Natural killer cell treated with Interleukin-12 subunit alpha and Interleukin-12 subunit beta and Interleukin-15 and Interleukin-18, amount 100 ng/mL, for 72 hours (primary cell): ENCODE measurements at regions not wholly inside any gene's neighbourhood (a gene's known extent, or its start where the extent isn't known, plus 50 kb on each side); places are given as distances from the start of the nearest gene placed in this dataset.

Experiments
- ATAC-seq, 2 donors: fragments of 150-1000 bp; cut with Tn5 transposase in 1 of 2; sonication (Bioruptor Pico), chemical (Tn5 transposase) in 1 of 2; 2 replicates each; pipeline ENCODE4 v1.10.0; 2021
- DNase-seq: peaks from one replicate; pipeline ENCODE4 v3.0.0; 2022; ENCODE audit warnings: low spot score
- H3K27ac Mint-ChIP-seq, 2 donors: 1 replicate in 1 of 2; 2 replicates in 1 of 2; pipeline ENCODE4 v1.8.0; 2022; ENCODE audit warnings: mixed read lengths in 2 of 2, mild to moderate bottlenecking in 1 of 2, moderate library complexity in 1 of 2
- H3K27me3 Mint-ChIP-seq, 2 donors: 1 replicate in 1 of 2; 2 replicates in 1 of 2; pipeline ENCODE4 v1.8.0; 2022; ENCODE audit warnings: mixed read lengths in 2 of 2
- H3K36me3 Mint-ChIP-seq: one replicate; pipeline ENCODE4 v1.8.0; 2022; ENCODE audit warnings: mixed read lengths
- H3K4me1 Mint-ChIP-seq, 2 donors: 1 replicate in 1 of 2; 2 replicates in 1 of 2; pipeline ENCODE4 v1.8.0; 2022; ENCODE audit warnings: low read depth in 2 of 2, mixed read lengths in 2 of 2, mild to moderate bottlenecking in 1 of 2
- H3K4me3 Mint-ChIP-seq: one replicate; pipeline ENCODE4 v1.8.0; 2022; ENCODE audit warnings: mixed read lengths
- H3K9me3 Mint-ChIP-seq: 2 replicates; pipeline ENCODE4 v1.8.0; 2022; ENCODE audit warnings: mixed read lengths

- Mint-ChIP-seq H3K27me3 (peaks cover 0 to 3% of the 10 kb centered on the region in 2 donors), H3K9me3 (no peaks in the 10 kb centered on the region), H3K36me3 (no peaks in the 10 kb centered on the region), H3K4me3 (no peak overlapping the region), H3K4me1 (no peaks in the 10 kb centered on the region), H3K27ac (no peak overlapping the region)
- no peak for ATAC-seq
- DNase-seq, result no peak
Measured at GRCh38 chr10:10552948-10553347, 464.7 kb upstream of the CELF2 start.

DNA sequence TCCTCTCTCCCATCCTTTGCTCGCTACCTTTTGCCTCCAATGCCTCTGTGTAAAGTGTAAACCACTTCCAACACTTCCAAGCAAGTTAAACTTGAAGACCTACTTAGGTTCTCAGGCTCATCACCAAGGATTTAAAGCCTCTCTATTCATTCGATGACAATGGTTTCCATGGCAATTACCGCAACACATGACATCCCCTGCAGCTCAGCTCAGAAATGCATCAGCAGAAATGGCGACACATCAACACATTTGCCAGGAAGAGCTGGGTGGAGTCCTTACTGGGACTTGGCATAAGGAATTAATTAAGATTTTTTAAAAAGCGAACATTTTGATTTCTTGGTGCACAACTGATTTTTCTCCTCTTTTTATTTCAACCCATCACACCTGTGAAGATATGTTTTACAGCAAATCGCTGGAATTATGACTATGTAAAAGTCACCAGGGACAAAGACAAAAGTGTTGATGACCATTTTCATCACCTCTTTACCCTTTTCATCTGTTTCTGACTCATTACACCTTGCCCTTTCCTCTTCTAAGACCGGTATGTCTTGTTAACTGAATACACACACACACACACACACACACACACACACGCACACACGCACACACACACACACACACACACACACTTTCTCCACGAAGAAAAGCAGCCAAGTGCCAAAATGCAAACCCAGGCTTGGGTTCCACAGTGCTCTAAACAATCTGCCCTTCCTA lies 453.4 kb upstream of the CELF2 start:
- Mint-ChIP-seq H3K27ac (no peak overlapping the region), H3K36me3 (no peaks in the 10 kb centered on the region), H3K9me3 (peaks cover 8% of the 10 kb centered on the region), H3K4me3 (no peak overlapping the region), H3K27me3 (peaks cover 20 to 22% of the 10 kb centered on the region in 2 donors), H3K4me1 (no peaks in the 10 kb centered on the region)
- no peak for DNase-seq
- no peak for ATAC-seq

GRCh38 chr10:10576937-10577336 lies 440.7 kb upstream of the CELF2 start:
- Mint-ChIP-seq H3K27me3 (peaks cover 0 to 5% of the 10 kb centered on the region in 2 donors), H3K36me3 (no peaks in the 10 kb centered on the region), H3K4me3 (no peak overlapping the region), H3K9me3 (peaks cover 2% of the 10 kb centered on the region), H3K27ac (no peak overlapping the region), H3K4me1 (no peaks in the 10 kb centered on the region)
- ATAC-seq, result no peak
- DNase-seq, result no peak

- DNase-seq (no peak), ATAC-seq (no peak)
- no peaks in the 10 kb centered on the region for H3K9me3 Mint-ChIP-seq
- H3K4me3 Mint-ChIP-seq, result no peak overlapping the region
- H3K27me3 Mint-ChIP-seq, result peaks cover 0 to 3% of the 10 kb centered on the region in 2 donors
- no peak overlapping the region for H3K27ac Mint-ChIP-seq
- H3K36me3 Mint-ChIP-seq, result no peaks in the 10 kb centered on the region
- no peaks in the 10 kb centered on the region for H3K4me1 Mint-ChIP-seq
Measured at GRCh38 chr10:10579709-10580108, 438.0 kb upstream of the CELF2 start.

DNA sequence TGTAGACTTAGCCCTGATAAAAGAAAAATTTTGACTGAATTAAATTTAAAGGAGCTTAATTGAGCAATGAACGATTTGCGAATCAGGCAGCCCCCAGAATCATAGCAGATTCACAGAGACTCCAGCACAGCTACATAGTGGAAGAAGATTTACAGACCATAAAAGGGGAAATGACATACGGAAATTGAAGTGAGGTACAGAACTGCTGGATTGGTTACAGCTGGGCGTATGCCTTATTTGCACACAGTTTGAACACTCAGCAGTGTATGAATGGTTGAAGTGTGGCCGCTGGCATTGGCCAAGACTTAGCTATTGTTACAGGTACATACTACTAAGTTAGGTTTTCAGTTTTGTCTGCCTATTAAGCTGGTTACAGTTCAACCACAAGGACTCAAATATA lies 433.5 kb upstream of the CELF2 start:
- Mint-ChIP-seq H3K36me3 (no peaks in the 10 kb centered on the region), H3K27me3 (peaks cover 8 to 11% of the 10 kb centered on the region in 2 donors), H3K27ac (no peak overlapping the region), H3K9me3 (no peaks in the 10 kb centered on the region), H3K4me1 (no peaks in the 10 kb centered on the region), H3K4me3 (no peak overlapping the region)
- ATAC-seq (no peak), DNase-seq (no peak)

GRCh38 chr10:10587744-10588393 lies 429.8 kb upstream of the CELF2 start:
- no peak overlapping the region for H3K27ac Mint-ChIP-seq
- H3K36me3 Mint-ChIP-seq, result no peaks in the 10 kb centered on the region
- no peak for DNase-seq
- H3K4me3 Mint-ChIP-seq, result no peak overlapping the region
- H3K27me3 Mint-ChIP-seq, result peaks cover 16 to 18% of the 10 kb centered on the region in 2 donors
- no peak for ATAC-seq
- H3K4me1 Mint-ChIP-seq, result no peaks in the 10 kb centered on the region
- H3K9me3 Mint-ChIP-seq, result no peaks in the 10 kb centered on the region

DNA sequence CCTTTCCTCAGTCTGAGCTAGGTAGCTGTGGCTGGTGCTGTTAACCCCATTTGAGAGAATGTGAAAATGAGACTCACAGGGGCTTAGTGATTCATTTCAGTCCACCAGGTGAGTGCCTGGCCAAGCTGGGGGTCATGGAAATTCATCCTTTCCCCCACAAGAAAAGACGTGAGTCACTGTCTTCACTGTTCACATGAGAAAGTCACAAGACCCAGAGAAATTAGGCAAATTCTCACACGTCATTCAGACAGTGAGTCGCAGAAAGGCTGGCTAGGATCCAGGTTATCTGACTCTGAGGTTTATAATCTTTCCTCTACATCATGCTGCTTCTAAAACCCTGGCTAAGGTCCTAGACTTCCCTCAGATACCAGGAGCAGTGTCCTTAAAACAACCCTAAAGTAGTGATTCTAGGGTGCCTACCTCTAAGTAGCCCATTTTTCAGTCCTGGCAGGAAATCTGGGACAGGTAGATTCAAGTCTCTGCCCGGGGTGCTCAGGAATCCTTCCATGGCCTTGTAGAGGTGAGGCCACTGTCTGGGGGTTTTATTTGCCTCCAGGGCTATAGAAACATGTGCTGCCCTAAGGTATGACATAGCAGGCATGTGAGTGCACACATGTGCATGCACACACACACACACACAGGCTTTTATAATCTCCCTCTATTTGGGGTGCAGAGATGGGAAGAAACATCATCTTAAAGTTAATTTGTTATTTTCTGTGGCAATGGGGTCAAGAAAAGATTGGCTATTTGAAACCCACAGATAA lies 427.9 kb upstream of the CELF2 start:
- DNase-seq, result no peak
- Mint-ChIP-seq H3K4me1 (no peaks in the 10 kb centered on the region), H3K27me3 (peaks cover 14 to 32% of the 10 kb centered on the region in 2 donors), H3K4me3 (no peak overlapping the region), H3K9me3 (no peaks in the 10 kb centered on the region), H3K27ac (no peak overlapping the region), H3K36me3 (no peaks in the 10 kb centered on the region)
- no peak for ATAC-seq

- H3K4me3 Mint-ChIP-seq, result no peak overlapping the region
- H3K9me3 Mint-ChIP-seq, result no peaks in the 10 kb centered on the region
- H3K27ac Mint-ChIP-seq, result no peak overlapping the region
- ATAC-seq (no peak), DNase-seq (no peak)
- no peaks in the 10 kb centered on the region for H3K36me3 Mint-ChIP-seq
- peaks cover 15 to 29% of the 10 kb centered on the region in 2 donors for H3K27me3 Mint-ChIP-seq
- no peaks in the 10 kb centered on the region for H3K4me1 Mint-ChIP-seq
Measured at GRCh38 chr10:10591715-10592341, 425.8 kb upstream of the CELF2 start.

GRCh38 chr10:10596256-10596655 lies 421.4 kb upstream of the CELF2 start:
- no peaks in the 10 kb centered on the region for H3K9me3 Mint-ChIP-seq
- no peaks in the 10 kb centered on the region for H3K4me1 Mint-ChIP-seq
- no peaks in the 10 kb centered on the region for H3K36me3 Mint-ChIP-seq
- ATAC-seq, result no peak
- no peak overlapping the region for H3K27ac Mint-ChIP-seq
- H3K27me3 Mint-ChIP-seq, result peaks cover 10 to 25% of the 10 kb centered on the region in 2 donors
- DNase-seq, result no peak
- H3K4me3 Mint-ChIP-seq, result no peak overlapping the region

- H3K4me3 Mint-ChIP-seq, result no peak overlapping the region
- DNase-seq (no peak), ATAC-seq (no peak)
- no peaks in the 10 kb centered on the region for H3K9me3 Mint-ChIP-seq
- peaks cover 9 to 16% of the 10 kb centered on the region in 2 donors for H3K27me3 Mint-ChIP-seq
- no peak overlapping the region for H3K27ac Mint-ChIP-seq
- H3K36me3 Mint-ChIP-seq, result no peaks in the 10 kb centered on the region
- no peaks in the 10 kb centered on the region for H3K4me1 Mint-ChIP-seq
Measured at GRCh38 chr10:10598297-10598696, 419.4 kb upstream of the CELF2 start.

GRCh38 chr10:10600004-10600403 lies 417.7 kb upstream of the CELF2 start:
- ATAC-seq, result no peak
- Mint-ChIP-seq H3K9me3 (no peaks in the 10 kb centered on the region), H3K27me3 (peaks cover 5 to 9% of the 10 kb centered on the region in 2 donors), H3K36me3 (no peaks in the 10 kb centered on the region), H3K4me3 (no peak overlapping the region), H3K27ac (no peak overlapping the region), H3K4me1 (no peaks in the 10 kb centered on the region)
- DNase-seq, result no peak

- no peak overlapping the region for H3K27ac Mint-ChIP-seq
- H3K9me3 Mint-ChIP-seq, result no peaks in the 10 kb centered on the region
- ATAC-seq (no peak), DNase-seq (no peak)
- no peaks in the 10 kb centered on the region for H3K36me3 Mint-ChIP-seq
- H3K27me3 Mint-ChIP-seq, result peaks cover 4 to 11% of the 10 kb centered on the region in 2 donors
- no peaks in the 10 kb centered on the region for H3K4me1 Mint-ChIP-seq
- H3K4me3 Mint-ChIP-seq, result no peak overlapping the region
Measured at GRCh38 chr10:10605551-10606081, 412.1 kb upstream of the CELF2 start.

DNA sequence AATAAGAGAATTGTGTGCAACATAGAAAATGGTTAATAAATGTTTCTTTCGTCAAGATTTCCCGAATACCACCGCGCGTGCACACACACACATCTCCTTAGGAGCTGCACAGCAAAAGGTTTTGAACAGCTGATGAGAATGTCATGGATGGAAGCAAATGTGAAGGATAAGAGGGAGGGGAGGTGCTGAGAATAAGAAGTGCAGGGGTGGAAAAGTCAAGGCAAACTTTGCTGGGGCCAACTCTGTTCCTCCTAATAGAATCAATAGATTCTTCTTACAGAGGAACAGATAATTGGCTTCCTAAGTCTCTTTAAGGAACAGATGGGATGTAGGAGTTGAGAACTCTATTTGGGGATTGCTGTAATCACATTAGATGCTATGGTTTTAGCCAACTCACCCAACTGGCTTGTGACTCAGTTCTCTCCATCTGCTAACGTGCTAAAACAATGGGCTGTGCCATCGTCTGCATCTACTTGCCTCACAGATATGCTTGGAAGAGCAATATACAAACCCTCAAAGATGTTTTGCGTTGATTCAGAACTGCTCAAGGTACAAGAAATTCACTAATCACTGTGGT lies 408.2 kb upstream of the CELF2 start:
- Mint-ChIP-seq H3K4me3 (no peak overlapping the region), H3K9me3 (no peaks in the 10 kb centered on the region), H3K4me1 (no peaks in the 10 kb centered on the region), H3K36me3 (no peaks in the 10 kb centered on the region), H3K27ac (no peak overlapping the region), H3K27me3 (peaks cover 7 to 11% of the 10 kb centered on the region in 2 donors)
- DNase-seq (no peak), ATAC-seq (no peak)
